GM23248 (cell line): ENCODE measurements at regions not wholly inside any gene's neighbourhood (a gene's known extent, or its start where the extent isn't known, plus 50 kb on each side); places are given as distances from the start of the nearest gene placed in this dataset.

Source experiments
- DNase-seq: peaks from one replicate; pipeline ENCODE4 v3.0.0-alpha.2; 2015
- H2AFZ ChIP-seq: fragments of 200-600 bp; sonication (generic); 2 replicates; pipeline ENCODE4 v1.6.1; 2016; ENCODE audit warnings: antibody characterized with exemption
- H3F3A ChIP-seq: fragments of 200-600 bp; sonication (generic); 2 replicates; pipeline ENCODE4 v1.6.1; 2016; ENCODE audit warnings: mild to moderate bottlenecking, antibody characterized with exemption, mixed run types; ENCODE audit not compliant: insufficient read depth
- H3K27ac ChIP-seq: fragments of 200-600 bp; sonication (generic); 2 replicates; pipeline ENCODE4 v1.5.1; 2016; ENCODE audit warnings: mild to moderate bottlenecking
- H3K27me3 ChIP-seq: fragments of 200-600 bp; sonication (generic); replicated peaks from 2 replicates; pipeline ENCODE4 v1.6.1; 2016; ENCODE audit warnings: mild to moderate bottlenecking; ENCODE audit not compliant: insufficient read depth
- H3K36me3 ChIP-seq: fragments of 200-600 bp; sonication (generic); 2 replicates; pipeline ENCODE4 v1.6.1; 2016; ENCODE audit warnings: low read depth, mild to moderate bottlenecking
- H3K4me1 ChIP-seq: fragments of 200-600 bp; sonication (generic); 2 replicates; pipeline ENCODE4 v1.6.1; 2016; ENCODE audit warnings: mild to moderate bottlenecking; ENCODE audit not compliant: insufficient read depth
- H3K4me2 ChIP-seq: fragments of 200-600 bp; sonication (generic); one replicate; pipeline ENCODE4 v1.6.1; 2016; ENCODE audit warnings: mild to moderate bottlenecking; ENCODE audit not compliant: unreplicated experiment
- H3K4me3 ChIP-seq: fragments of 200-600 bp; sonication (generic); 2 replicates; pipeline ENCODE4 v1.5.1; 2016; ENCODE audit warnings: mild to moderate bottlenecking
- H3K79me2 ChIP-seq: fragments of 200-600 bp; sonication (generic); 2 replicates; pipeline ENCODE4 v1.6.1; 2016; ENCODE audit warnings: mild to moderate bottlenecking; ENCODE audit not compliant: insufficient read depth
- H3K9ac ChIP-seq: fragments of 200-600 bp; sonication (generic); 2 replicates; pipeline ENCODE4 v1.6.1; 2016; ENCODE audit warnings: mild to moderate bottlenecking
- H3K9me2 ChIP-seq: fragments of 200-600 bp; sonication (generic); 2 replicates; pipeline ENCODE4 v1.6.1; 2016; ENCODE audit warnings: mixed run types, mild to moderate bottlenecking, moderate library complexity; ENCODE audit not compliant: insufficient read depth
- H3K9me3 ChIP-seq: fragments of 200-600 bp; sonication (generic); one replicate; pipeline ENCODE4 v1.6.1; 2017; ENCODE audit warnings: low read depth
- H4K20me1 ChIP-seq: fragments of 200-600 bp; sonication (generic); 2 replicates; pipeline ENCODE4 v1.6.0; 2016; ENCODE audit not compliant: insufficient read depth
- EZH2 ChIP-seq: fragments of 200-600 bp; sonication (generic); IDR thresholded peaks from 2 replicates; pipeline ENCODE4 v1.6.1; 2018; ENCODE audit warnings: antibody characterized with exemption, mild to moderate bottlenecking; ENCODE audit not compliant: insufficient read depth, poor library complexity, severe bottlenecking
- EZH2phosphoT487 ChIP-seq: fragments of 200-600 bp; sonication (generic); IDR thresholded peaks from 2 replicates; pipeline ENCODE4 v1.6.1; 2018; ENCODE audit warnings: antibody characterized with exemption, moderate library complexity, mild to moderate bottlenecking, low read depth; ENCODE audit not compliant: insufficient read depth
- WGBS, 2 experiments: methylation state at CpG; one replicate each; pipeline ENCODE4 v1.1.6; 2015 to 2017; ENCODE audit warnings: low lambda C conversion rate in 2 of 2, low coverage in 1 of 2; ENCODE audit errors: missing lambda C conversion rate in 2 of 2; 5-methylcytosine and 5-hydroxymethylcytosine counted together
- in situ Hi-C: fragments of 300-500 bp; cut with MboI; formaldehyde crosslinking; loops from 2 replicates; pipeline ENCODE4 v1.15.0; 2020

GRCh38 chr19:30116984-30117555 is 175.0 kb downstream of the URI1 start:
- Histone ChIP-seq H3K4me3 (no peak overlapping the region), H3K9me2 (no peaks in the 10 kb centered on the region), H3K27ac (no peak overlapping the region), H3K9me3 (no peaks in the 10 kb centered on the region), H3K4me1 (no peaks in the 10 kb centered on the region), H4K20me1 (no peaks in the 10 kb centered on the region), H3K27me3 (no peaks in the 10 kb centered on the region), H3K79me2 (no peaks in the 10 kb centered on the region), H3K4me2 (no peak overlapping the region), H3K36me3 (no peaks in the 10 kb centered on the region), H3F3A (no peaks in the 10 kb centered on the region), H3K9ac (no peak overlapping the region), H2AFZ (no peak overlapping the region)
- TF ChIP-seq EZH2 (no peak), EZH2phosphoT487 (no peak)
- no peak for DNase-seq
- WGBS, 2 experiments = 69 to 73% methylated on average over 15 to 16 of the region's 16 CpGs
- in situ Hi-C loops = no loop called here

DNA sequence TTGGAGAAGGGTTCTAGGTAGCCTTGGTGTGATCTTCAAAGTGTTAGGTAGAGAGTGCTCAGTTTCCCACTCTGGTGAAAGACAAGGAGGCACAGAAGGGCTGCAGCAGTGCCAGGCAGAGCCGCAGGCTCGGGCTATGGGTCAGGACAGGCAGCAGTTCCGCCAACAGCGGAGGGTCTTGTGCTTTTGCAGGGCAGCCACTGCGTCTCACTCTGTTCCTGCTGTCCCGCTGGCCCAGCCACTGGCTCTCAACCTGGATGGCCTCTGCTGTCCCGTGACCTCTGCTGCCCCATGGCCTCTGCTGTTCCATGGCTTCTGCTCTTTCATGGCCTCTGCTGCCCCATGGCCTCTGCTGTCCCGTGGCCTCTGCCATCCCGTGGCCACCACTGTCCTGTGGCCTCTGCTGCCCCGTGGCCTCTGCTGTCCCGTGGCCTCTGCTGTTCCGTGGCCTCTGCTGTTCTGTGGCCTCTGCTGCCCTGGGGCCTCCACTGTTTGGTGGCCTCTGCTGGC is 175.7 kb downstream of the URI1 start:
- Histone ChIP-seq H3K27ac (no peak overlapping the region), H3K9ac (no peak overlapping the region), H3K4me1 (no peaks in the 10 kb centered on the region), H3K9me2 (no peaks in the 10 kb centered on the region), H3F3A (no peaks in the 10 kb centered on the region), H3K4me3 (no peak overlapping the region), H4K20me1 (no peaks in the 10 kb centered on the region), H3K27me3 (no peaks in the 10 kb centered on the region), H3K4me2 (no peak overlapping the region), H3K36me3 (no peaks in the 10 kb centered on the region), H3K79me2 (no peaks in the 10 kb centered on the region), H3K9me3 (no peaks in the 10 kb centered on the region), H2AFZ (no peak overlapping the region)
- WGBS, 2 experiments = 66 to 68% methylated on average over 12 of the region's 12 CpGs
- DNase-seq = no peak
- in situ Hi-C loops = no loop called here
- TF ChIP-seq EZH2phosphoT487 = no peak
- no peak for TF ChIP-seq EZH2

DNA sequence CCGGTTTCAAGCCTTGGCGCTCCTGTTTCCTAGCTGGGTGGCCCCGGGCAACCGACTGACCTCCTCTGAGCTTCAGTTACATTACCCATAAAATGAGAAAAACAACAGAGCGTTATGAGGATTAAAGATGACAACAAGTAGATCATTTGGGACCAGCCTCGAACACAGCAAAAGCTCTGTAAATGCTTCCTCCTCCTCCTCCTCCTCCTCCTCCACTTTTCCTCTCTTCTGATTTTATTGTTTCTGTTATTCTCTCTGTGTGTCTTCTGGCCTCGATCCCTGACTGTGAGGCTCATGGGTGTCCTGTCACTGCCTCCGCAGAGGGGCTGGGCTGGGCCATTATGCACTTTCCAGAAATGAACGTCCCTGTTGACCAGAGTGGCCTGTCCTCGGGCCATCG is 176.2 kb downstream of the URI1 start:
- 66 to 73% methylated on average over 11 of the region's 11 CpGs for WGBS, 2 experiments

DNA sequence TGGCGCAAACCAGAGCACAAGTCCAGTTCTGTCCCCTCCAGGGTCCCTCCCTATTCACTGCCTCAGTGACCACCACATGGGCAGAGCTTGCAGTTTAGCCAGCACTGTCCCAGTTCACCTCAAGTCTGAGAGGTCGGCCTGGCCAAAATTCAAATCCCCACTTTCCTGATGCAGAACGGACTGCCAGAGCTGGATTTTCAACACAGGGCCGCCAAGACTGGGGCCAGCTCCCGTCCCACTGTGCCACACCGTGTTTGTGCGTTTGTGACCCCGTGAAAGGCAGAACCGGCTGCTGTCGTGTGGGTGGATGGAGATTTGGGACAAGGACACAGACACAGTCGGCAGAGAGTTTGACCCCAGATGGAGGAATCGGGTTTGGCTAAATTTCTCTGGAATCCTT is 176.7 kb downstream of the URI1 start:
- no peaks in the 10 kb centered on the region for H4K20me1 ChIP-seq
- TF ChIP-seq EZH2 = no peak
- no peak for TF ChIP-seq EZH2phosphoT487
- H3K27ac ChIP-seq = no peak overlapping the region
- H3K4me3 ChIP-seq = no peak overlapping the region
- H3F3A ChIP-seq = no peaks in the 10 kb centered on the region
- H3K4me2 ChIP-seq = no peak overlapping the region
- no peak overlapping the region for H3K9ac ChIP-seq
- no peaks in the 10 kb centered on the region for H3K36me3 ChIP-seq
- DNase-seq = no peak
- H3K4me1 ChIP-seq = no peaks in the 10 kb centered on the region
- no peaks in the 10 kb centered on the region for H3K27me3 ChIP-seq
- WGBS, 2 experiments = 45 to 58% methylated on average over 12 of the region's 12 CpGs
- H3K9me2 ChIP-seq = no peaks in the 10 kb centered on the region
- in situ Hi-C loops = no loop called here
- H3K79me2 ChIP-seq = no peaks in the 10 kb centered on the region
- H2AFZ ChIP-seq = no peak overlapping the region
- H3K9me3 ChIP-seq = no peaks in the 10 kb centered on the region

More for the DNA sequence above, 176.2 kb downstream of the URI1 start:
- no peak for TF ChIP-seq EZH2
- TF ChIP-seq EZH2phosphoT487 = no peak
- Histone ChIP-seq H3F3A (no peaks in the 10 kb centered on the region), H4K20me1 (no peaks in the 10 kb centered on the region), H3K9me2 (no peaks in the 10 kb centered on the region), H3K4me3 (no peak overlapping the region), H3K4me1 (no peaks in the 10 kb centered on the region), H2AFZ (no peak overlapping the region), H3K36me3 (no peaks in the 10 kb centered on the region), H3K27ac (no peak overlapping the region), H3K9ac (no peak overlapping the region), H3K79me2 (no peaks in the 10 kb centered on the region), H3K27me3 (no peaks in the 10 kb centered on the region), H3K9me3 (no peaks in the 10 kb centered on the region), H3K4me2 (no peak overlapping the region)
- DNase-seq = no peak
- in situ Hi-C loops = no loop called here
